NOMO-1 treated with DMSO at 0.1 percent for 48 hours (cell line): ENCODE measurements at regions not wholly inside any gene's neighbourhood (a gene's known extent, or its start where the extent isn't known, plus 50 kb on each side); places are given as distances from the start of the nearest gene placed in this dataset.
"Not testable (repeated sequence)": the region's sequence is repeated elsewhere in the genome, so short reads cannot be mapped to it uniquely, and the experiment has no call there.

ENCODE experiments used
- DNase-seq: peaks from one replicate; lab custom pipeline; 2025; ENCODE audit not compliant: unreplicated experiment; lab: John Stamatoyannopoulos, UW

GRCh38 chr10:43921478-43921877 is 272.8 kb upstream of the ZNF32 start:
- DNase-seq: no peak

GRCh38 chr10:43920236-43920758 is 271.6 kb upstream of the ZNF32 start:
- DNase-seq: not testable (repeated sequence)

GRCh38 chr10:43913676-43914235 is 265.1 kb upstream of the ZNF32 start:
- no peak for DNase-seq

- DNase-seq: no peak
Measured at GRCh38 chr10:43912469-43912868, 263.8 kb upstream of the ZNF32 start.

GRCh38 chr10:43906490-43906889 is 257.8 kb upstream of the ZNF32 start:
- DNase-seq: no peak

- DNase-seq: no peak
Measured at GRCh38 chr10:43905512-43906236, 257.0 kb upstream of the ZNF32 start.

- no peak for DNase-seq
Measured at GRCh38 chr10:43904844-43905243, 256.2 kb upstream of the ZNF32 start.

GRCh38 chr10:43904301-43904700 is 255.6 kb upstream of the ZNF32 start:
- no peak for DNase-seq

GRCh38 chr10:43903451-43903850 is 254.8 kb upstream of the ZNF32 start:
- DNase-seq: no peak

- DNase-seq: no peak
Measured at GRCh38 chr10:43902842-43903241, 254.2 kb upstream of the ZNF32 start.

- DNase-seq: no peak
Measured at GRCh38 chr10:43901744-43902504, 253.2 kb upstream of the ZNF32 start.

- no peak for DNase-seq
Measured at GRCh38 chr10:43901302-43901701, 252.6 kb upstream of the ZNF32 start.

GRCh38 chr10:43900571-43900970 is 251.9 kb upstream of the ZNF32 start:
- no peak for DNase-seq

GRCh38 chr10:43899224-43899959 is 250.7 kb upstream of the ZNF32 start:
- no peak for DNase-seq

- no peak for DNase-seq
Measured at GRCh38 chr10:43898592-43898991, 249.9 kb upstream of the ZNF32 start.

- DNase-seq: no peak
Measured at GRCh38 chr10:43897765-43898419, 249.2 kb upstream of the ZNF32 start.

- no peak for DNase-seq
Measured at GRCh38 chr10:43892062-43892770, 243.5 kb upstream of the ZNF32 start.

- no peak for DNase-seq
Measured at GRCh38 chr10:43891241-43891640, 242.6 kb upstream of the ZNF32 start.

- DNase-seq: no peak
Measured at GRCh38 chr10:43890124-43890523, 241.4 kb upstream of the ZNF32 start.

- DNase-seq: no peak
Measured at GRCh38 chr10:43888586-43888985, 239.9 kb upstream of the ZNF32 start.
